ENCODE measurements at regions not wholly inside any gene's neighbourhood (a gene's known extent, or its start where the extent isn't known, plus 50 kb on each side); places are given as distances from the start of the nearest gene placed in this dataset.

DNA sequence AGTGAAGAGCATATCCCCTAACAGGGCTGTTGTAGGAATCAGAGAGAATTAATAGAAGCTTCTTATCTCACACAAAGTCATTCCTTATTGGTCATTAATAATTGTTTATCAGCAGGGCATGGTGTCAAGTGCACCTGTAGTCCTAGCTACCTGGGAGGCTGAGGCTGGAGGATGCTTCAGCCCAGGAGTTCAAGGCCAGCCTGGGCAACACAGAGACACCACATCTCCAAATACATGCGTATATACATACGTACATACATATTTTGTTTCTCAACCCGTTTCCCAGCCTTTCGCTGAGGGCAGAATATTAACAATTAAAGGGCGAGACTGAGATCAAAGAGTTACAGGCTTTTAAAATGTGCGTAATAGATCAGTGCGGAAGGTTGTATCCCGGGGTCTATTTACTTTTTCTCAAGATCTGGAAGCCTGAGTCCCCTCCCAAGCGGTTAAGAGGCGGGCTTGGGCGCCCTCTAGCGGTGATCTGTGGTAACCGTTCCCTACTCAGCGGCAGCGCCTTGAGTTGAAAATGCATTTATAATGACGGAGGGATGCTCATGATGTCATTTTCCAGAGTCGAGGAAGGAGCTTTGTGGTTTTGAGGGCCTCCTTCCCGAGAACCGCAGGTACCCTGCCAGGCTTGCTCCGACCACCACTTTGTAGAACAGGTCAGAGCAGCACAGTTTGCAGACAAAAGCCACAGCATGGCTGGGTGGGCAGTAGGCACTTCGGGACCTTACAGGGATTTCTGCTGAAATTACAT lies 169.6 kb upstream of the GPR12 start:
- no peak overlapping the region for H3K27ac ChIP-seq
- TF ChIP-seq, protein P1, sequence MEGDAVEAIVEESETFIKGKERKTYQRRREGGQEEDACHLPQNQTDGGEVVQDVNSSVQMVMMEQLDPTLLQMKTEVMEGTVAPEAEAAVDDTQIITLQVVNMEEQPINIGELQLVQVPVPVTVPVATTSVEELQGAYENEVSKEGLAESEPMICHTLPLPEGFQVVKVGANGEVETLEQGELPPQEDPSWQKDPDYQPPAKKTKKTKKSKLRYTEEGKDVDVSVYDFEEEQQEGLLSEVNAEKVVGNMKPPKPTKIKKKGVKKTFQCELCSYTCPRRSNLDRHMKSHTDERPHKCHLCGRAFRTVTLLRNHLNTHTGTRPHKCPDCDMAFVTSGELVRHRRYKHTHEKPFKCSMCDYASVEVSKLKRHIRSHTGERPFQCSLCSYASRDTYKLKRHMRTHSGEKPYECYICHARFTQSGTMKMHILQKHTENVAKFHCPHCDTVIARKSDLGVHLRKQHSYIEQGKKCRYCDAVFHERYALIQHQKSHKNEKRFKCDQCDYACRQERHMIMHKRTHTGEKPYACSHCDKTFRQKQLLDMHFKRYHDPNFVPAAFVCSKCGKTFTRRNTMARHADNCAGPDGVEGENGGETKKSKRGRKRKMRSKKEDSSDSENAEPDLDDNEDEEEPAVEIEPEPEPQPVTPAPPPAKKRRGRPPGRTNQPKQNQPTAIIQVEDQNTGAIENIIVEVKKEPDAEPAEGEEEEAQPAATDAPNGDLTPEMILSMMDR (IDR thresholded peaks at IDR 0.05): peak; percentile 95
- no peak for TF ChIP-seq ZFX (IDR thresholded peaks at IDR 0.05; ENCODE audit: borderline replicate concordance)

DNA sequence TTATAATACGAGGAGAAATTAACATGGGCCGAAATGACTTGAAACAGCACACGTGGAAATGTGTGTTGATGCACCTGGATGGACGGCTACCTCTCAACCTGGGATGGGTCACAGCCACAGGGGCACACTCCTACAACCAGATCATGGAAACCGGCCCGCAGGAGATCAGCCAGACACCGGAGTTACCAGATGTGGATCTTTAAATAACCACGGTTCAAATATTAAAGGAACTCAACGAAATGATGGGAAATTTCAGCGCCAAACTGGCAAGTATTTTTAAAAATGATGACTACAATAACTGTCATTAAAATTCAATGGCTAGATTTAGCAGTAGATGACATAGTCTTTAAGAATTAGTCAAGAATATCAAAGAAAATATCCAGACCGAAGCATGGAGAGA lies 166.9 kb upstream of the GPR12 start:
- H3K27ac ChIP-seq: no peak overlapping the region
- TF ChIP-seq, protein P1 (IDR thresholded peaks at IDR 0.05): no peak
- no peak for TF ChIP-seq ZFX (IDR thresholded peaks at IDR 0.05; ENCODE audit: borderline replicate concordance)

DNA sequence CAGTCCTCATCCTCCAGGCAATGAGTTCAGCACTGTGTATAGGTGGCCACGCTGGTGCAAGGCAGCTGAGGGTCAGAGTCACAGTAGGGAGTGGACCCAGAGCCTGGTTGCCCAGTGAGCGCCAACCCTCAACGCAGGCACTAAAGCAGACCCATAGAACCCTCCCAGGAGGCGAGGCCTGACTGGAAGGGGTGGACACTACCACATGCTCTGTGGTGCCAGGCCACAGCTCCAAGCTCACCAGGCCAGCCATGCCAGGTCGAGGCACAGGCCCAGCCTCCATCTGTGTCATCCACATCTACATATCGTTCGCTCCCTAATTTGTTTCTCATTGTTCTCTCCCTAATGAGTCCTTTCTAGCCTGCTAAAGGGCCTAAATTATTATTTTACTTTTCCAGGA lies 165.8 kb upstream of the GPR12 start:
- TF ChIP-seq ZFX (IDR thresholded peaks at IDR 0.05; ENCODE audit: borderline replicate concordance): no peak
- TF ChIP-seq, protein P1 (IDR thresholded peaks at IDR 0.05): no peak
- no peak overlapping the region for H3K27ac ChIP-seq

DNA sequence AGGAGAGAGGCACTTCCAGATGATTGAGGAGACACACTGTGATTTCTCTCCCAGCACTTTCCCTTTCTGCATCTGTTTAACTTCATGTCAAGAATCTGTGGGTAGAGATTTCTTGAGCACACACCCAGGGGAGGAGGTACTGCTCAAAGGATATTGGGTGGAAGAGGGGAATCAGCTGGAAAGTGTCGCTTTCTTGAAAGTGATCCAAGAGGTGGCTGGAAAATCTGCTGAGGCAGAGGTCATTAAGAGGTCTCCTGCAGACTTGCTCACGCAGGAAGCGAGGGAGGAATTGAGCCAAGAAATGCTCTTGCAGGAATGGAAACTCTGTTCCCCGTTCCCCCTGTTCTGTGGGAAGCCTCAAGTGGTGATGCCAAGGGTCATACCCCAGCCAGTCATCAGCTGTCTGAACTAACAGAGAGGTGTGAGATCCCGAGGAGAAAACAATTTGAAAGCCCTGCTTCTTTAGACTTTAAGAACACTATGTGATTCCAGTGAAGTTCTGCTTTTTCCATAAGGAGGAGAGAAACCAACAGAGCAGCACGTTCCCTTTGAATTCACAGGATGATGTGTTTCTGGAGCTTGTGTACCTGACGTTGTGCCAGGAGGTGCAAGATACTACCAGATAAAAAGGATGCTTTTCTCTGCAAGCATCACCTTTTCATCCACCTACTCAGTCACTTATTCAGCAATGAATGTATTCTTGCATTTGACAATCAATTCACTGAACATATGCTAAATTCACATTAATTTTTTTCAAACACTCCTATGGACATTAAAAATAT lies 163.4 kb upstream of the GPR12 start:
- H3K27ac ChIP-seq: no peak overlapping the region
- no peak for TF ChIP-seq ZFX (IDR thresholded peaks at IDR 0.05; ENCODE audit: borderline replicate concordance)
- TF ChIP-seq, protein P1 (IDR thresholded peaks at IDR 0.05): no peak

DNA sequence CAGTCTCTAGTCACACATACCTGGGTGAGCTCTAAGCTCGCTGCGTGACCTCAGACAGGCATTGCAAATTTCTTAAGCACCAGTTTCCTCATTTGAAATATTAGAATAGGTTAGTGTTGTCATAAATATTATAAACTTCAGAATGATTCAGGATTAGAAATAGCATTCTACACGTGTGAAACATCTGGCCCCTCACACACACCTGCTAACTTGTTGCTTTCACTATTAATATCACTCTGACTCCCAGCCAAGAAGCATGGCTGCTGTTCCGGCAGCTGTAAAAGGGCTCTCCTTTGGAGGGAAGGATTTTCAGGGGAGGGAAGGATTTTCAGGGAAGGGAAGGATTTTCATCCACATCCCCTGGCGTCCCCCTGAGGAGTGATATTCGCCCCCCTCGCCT lies 161.3 kb upstream of the GPR12 start:
- TF ChIP-seq, protein P1 (IDR thresholded peaks at IDR 0.05): no peak
- TF ChIP-seq ZFX (IDR thresholded peaks at IDR 0.05; ENCODE audit: borderline replicate concordance): no peak
- no peak overlapping the region for H3K27ac ChIP-seq

DNA sequence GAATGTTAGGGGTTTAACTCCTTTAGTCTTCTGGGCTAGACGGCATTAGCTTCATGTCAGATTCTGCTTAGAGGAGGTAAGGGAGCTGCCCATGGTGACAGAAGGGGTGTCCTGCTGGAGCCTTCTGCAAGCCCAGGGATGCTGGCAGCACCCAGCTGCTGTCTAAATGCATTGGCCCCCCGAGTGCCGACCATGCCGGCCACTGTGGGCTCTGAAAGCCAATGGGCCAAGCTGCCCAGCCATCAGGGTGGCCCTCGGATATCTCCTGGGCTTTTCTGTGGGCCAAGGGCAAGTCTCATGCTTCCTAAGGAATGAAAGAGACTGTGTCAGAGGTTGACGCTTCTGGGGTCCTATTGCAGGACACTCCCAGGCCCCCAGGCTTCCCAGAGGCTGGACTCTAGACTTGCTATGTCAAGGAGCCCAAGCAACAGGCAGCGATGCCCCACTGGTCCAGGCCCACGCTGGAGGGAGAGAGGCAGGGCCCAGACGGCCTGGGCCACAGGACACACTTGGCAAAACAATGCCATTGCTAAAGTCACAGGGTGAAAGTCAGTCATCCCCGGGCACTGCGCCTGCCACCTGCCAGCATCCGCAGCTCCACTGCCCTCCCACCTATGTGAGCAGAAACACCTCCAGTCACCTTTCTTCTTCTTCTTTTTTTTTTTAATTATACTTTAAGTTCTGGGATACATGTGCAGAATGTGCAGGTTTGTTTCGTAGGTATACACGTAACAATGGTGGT lies 160.2 kb upstream of the GPR12 start:
- no peak overlapping the region for H3K27ac ChIP-seq
- no peak for TF ChIP-seq ZFX (IDR thresholded peaks at IDR 0.05; ENCODE audit: borderline replicate concordance)
- TF ChIP-seq, protein P1 (IDR thresholded peaks at IDR 0.05): no peak

Data from 22Rv1 (cell line).